ENCODE measurements at regions not wholly inside any gene's neighbourhood (a gene's known extent, or its start where the extent isn't known, plus 50 kb on each side); places are given as distances from the start of the nearest gene placed in this dataset.
A peak's percentile ranks its signal among the peaks of the same experiment; 100 is the strongest.

GRCh38 chr12:78680596-78680995 lies 184.0 kb upstream of the SYT1 start:
- H3K4me3 ChIP-seq (ENCODE audit: low read depth, low read length) = no peak overlapping the region
- no peaks in the 10 kb centered on the region for H3K27me3 ChIP-seq
- DNase-seq = peak; percentile 21
- no peaks in the 10 kb centered on the region for H3K36me3 ChIP-seq
- H3K9me3 ChIP-seq = no peaks in the 10 kb centered on the region
- peaks cover 60% of the 10 kb centered on the region for H3K4me1 ChIP-seq
- TF ChIP-seq, protein P1, sequence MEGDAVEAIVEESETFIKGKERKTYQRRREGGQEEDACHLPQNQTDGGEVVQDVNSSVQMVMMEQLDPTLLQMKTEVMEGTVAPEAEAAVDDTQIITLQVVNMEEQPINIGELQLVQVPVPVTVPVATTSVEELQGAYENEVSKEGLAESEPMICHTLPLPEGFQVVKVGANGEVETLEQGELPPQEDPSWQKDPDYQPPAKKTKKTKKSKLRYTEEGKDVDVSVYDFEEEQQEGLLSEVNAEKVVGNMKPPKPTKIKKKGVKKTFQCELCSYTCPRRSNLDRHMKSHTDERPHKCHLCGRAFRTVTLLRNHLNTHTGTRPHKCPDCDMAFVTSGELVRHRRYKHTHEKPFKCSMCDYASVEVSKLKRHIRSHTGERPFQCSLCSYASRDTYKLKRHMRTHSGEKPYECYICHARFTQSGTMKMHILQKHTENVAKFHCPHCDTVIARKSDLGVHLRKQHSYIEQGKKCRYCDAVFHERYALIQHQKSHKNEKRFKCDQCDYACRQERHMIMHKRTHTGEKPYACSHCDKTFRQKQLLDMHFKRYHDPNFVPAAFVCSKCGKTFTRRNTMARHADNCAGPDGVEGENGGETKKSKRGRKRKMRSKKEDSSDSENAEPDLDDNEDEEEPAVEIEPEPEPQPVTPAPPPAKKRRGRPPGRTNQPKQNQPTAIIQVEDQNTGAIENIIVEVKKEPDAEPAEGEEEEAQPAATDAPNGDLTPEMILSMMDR (IDR thresholded peaks at IDR 0.05; ENCODE audit: low read depth, low read length) = no peak

DNA sequence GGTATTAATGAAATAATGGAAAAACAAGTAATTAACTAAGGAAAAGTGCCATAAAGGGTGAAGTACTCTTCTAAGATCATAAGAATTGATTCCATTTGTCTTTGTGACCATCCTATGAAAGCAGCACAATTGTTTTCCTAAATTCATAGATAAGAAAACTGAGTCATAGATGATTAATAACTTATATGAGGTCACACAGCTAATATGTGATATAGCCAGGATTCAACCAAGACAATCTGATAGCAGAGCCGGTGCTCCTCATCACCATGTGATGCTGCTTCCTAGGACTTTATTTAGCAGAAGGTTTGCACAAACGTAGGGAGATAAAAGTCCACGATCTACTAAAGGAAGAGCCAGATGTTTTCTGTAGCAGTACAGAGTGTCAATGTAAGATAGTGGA lies 181.5 kb upstream of the SYT1 start:
- Histone ChIP-seq H3K27me3 (no peaks in the 10 kb centered on the region), H3K36me3 (no peaks in the 10 kb centered on the region), H3K4me3 (ENCODE audit: low read depth, low read length) (no peak overlapping the region), H3K9me3 (no peaks in the 10 kb centered on the region), H3K4me1 (peaks cover 44% of the 10 kb centered on the region)
- TF ChIP-seq, protein P1 (IDR thresholded peaks at IDR 0.05; ENCODE audit: low read depth, low read length) = no peak
- peak; percentile 24 for DNase-seq

DNA sequence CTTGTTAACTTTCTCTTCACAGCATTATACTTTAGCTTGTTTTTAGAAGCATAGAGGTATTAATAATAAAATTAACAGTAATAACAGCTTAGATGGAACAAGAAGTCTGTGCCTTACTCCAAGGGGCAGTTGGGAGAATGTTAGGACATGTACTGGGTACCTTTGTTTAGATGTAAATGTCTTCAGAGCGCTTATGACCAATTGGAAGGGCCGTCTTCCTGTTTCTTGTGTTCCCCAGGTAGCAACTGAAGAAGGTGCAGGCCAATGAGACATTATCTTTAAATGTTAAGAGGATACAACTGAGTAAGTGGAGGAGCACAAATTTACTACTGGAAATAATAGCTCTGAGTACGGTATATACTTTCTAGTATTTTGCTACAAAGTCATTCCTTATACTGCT lies 180.9 kb upstream of the SYT1 start:
- TF ChIP-seq, protein P1 (IDR thresholded peaks at IDR 0.05; ENCODE audit: low read depth, low read length) = no peak
- Histone ChIP-seq H3K36me3 (no peaks in the 10 kb centered on the region), H3K27me3 (no peaks in the 10 kb centered on the region), H3K4me3 (ENCODE audit: low read depth, low read length) (no peak overlapping the region), H3K9me3 (no peaks in the 10 kb centered on the region), H3K4me1 (peaks cover 48% of the 10 kb centered on the region)
- no peak for DNase-seq

- H3K4me1 ChIP-seq = peaks cover 52% of the 10 kb centered on the region
- DNase-seq = no peak
- no peak overlapping the region for H3K4me3 ChIP-seq (ENCODE audit: low read depth, low read length)
- no peaks in the 10 kb centered on the region for H3K27me3 ChIP-seq
- no peaks in the 10 kb centered on the region for H3K9me3 ChIP-seq
- TF ChIP-seq, protein P1 (IDR thresholded peaks at IDR 0.05; ENCODE audit: low read depth, low read length) = no peak
- H3K36me3 ChIP-seq = no peaks in the 10 kb centered on the region
Measured at GRCh38 chr12:78684419-78684818, 180.2 kb upstream of the SYT1 start.

- Histone ChIP-seq H3K4me1 (peaks cover 15% of the 10 kb centered on the region), H3K9me3 (no peaks in the 10 kb centered on the region; the same call in 1 of the 2 replicates), H3K36me3 (no peaks in the 10 kb centered on the region), H3K4me3 (ENCODE audit: low read depth, low read length) (no peak overlapping the region), H3K27me3 (no peaks in the 10 kb centered on the region)
- TF ChIP-seq, protein P1 (IDR thresholded peaks at IDR 0.05; ENCODE audit: low read depth, low read length) = no peak
- DNase-seq = no peak
Measured at GRCh38 chr12:78695749-78696148, 168.8 kb upstream of the SYT1 start.

DNA sequence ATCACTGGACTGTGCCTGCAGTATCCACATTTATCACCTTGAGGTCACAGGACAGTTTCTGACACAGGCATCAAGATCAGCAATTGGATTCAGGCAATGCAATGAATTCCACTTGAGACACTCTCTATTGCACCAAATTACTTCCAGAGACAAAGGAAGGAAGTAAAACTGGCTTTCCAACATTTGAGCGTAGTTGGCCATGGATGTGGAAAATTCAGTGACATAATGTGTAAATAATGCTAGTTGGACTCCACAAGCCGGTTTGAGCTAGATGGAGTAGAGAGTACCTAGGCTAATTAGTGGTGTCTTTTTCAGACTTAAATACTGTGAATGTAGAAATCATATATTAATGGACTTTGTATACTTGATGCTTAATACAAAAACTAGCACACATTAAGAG lies 168.3 kb upstream of the SYT1 start:
- Histone ChIP-seq H3K27me3 (no peaks in the 10 kb centered on the region), H3K36me3 (no peaks in the 10 kb centered on the region), H3K4me3 (ENCODE audit: low read depth, low read length) (no peak overlapping the region), H3K9me3 (no peaks in the 10 kb centered on the region), H3K4me1 (peaks cover 15% of the 10 kb centered on the region)
- TF ChIP-seq, protein P1 (IDR thresholded peaks at IDR 0.05; ENCODE audit: low read depth, low read length) = no peak
- DNase-seq = no peak

Measured in BE2C (cell line).